GM12892 (cell line): ENCODE measurements at regions not wholly inside any gene's neighbourhood (a gene's known extent, or its start where the extent isn't known, plus 50 kb on each side); places are given as distances from the start of the nearest gene placed in this dataset.

Experiments
- POLR2A ChIP-seq: IDR thresholded peaks from 2 replicates; pipeline ENCODE4 v1.6.1; 2011; ENCODE audit warnings: low read depth, low read length, control low read depth
- POLR2AphosphoS5 ChIP-seq: IDR thresholded peaks from 2 replicates; pipeline ENCODE4 v1.6.1; 2011; ENCODE audit warnings: low read depth, low read length, control low read depth
- TAF1 ChIP-seq: IDR thresholded peaks from 2 replicates; pipeline ENCODE4 v1.6.1; 2011; ENCODE audit warnings: low read depth, mild to moderate bottlenecking, control low read depth, low read length, borderline replicate concordance

DNA sequence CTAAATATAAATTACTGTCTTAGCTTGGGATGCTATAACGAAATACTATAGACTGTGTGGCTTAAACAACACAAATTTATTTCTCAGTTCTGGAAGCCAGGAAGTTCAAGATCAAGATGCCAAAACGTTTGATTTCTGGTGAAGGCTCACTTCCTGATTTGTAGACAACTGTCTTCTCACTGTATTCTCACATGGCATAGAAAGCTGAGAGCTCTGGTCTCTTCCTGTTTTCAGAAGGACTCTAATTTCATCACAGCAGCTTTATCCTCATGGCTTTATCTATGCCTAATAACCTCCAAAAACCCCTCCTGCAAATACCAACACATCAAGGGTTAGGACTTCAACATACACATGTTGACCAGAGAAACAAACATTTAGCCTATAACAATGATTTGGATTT lies 1795.5 kb downstream of the MRPL39 start:
- TF ChIP-seq POLR2A (no peak), POLR2AphosphoS5 (no peak), TAF1 (no peak)
